Endothelial cell of umbilical vein (primary cell): ENCODE measurements at regions not wholly inside any gene's neighbourhood (a gene's known extent, or its start where the extent isn't known, plus 50 kb on each side); places are given as distances from the start of the nearest gene placed in this dataset.

Source experiments
- BruUV-seq: library from RNA; stranded (reverse); fragments of 400-500 nt; replicated peaks from 2 replicates; lab custom pipeline; 2021; lab: Mats Ljungman, UMichigan
- CTCF ChIA-PET: fragments of 300-600, 350-600 bp; sonication (Branson Sonifier 250); formaldehyde crosslinking; loops from one replicate; lab custom pipeline; 2021; ENCODE audit warnings: antibody characterized with exemption, inconsistent platforms; lab: Charles Lee
- POLR2A ChIA-PET: fragments of 300-600, 350-600 bp; sonication (Branson Sonifier 250); formaldehyde crosslinking; loops from one replicate; lab custom pipeline; 2021; ENCODE audit warnings: antibody characterized with exemption, inconsistent platforms; lab: Charles Lee
- DNase-seq: peaks from one replicate; pipeline ENCODE4 v3.0.0-alpha.2; 2011; ENCODE audit warnings: low read depth, low spot score
- FAIRE-seq: peaks from 2 replicates; lab custom pipeline; 2011; peaks lifted over from hg19 to GRCh38; lab: Jason Lieb, UNC
- H2AFZ ChIP-seq: 2 replicates; pipeline ENCODE4 v1.6.0; 2012; ENCODE audit warnings: low read depth, low read length, control low read depth, inconsistent platforms
- H3K27ac ChIP-seq: 2 replicates; pipeline ENCODE4 v1.5.1; 2011; ENCODE audit warnings: low read depth, mild to moderate bottlenecking, control low read depth, low read length, moderate library complexity; ENCODE audit not compliant: insufficient read depth
- H3K27me3 ChIP-seq, 2 experiments: 2 replicates each; pipeline versions ENCODE4 v1.6.0 to v1.6.1; 2011; ENCODE audit warnings: low read length in 2 of 2, mixed read lengths in 1 of 2; ENCODE audit not compliant: control insufficient read depth in 2 of 2, insufficient read depth in 2 of 2
- H3K36me3 ChIP-seq, 2 experiments: 2 replicates in 1 of 2; 3 replicates in 1 of 2; pipeline ENCODE4 v1.5.1; 2011; ENCODE audit warnings: low read length in 2 of 2, mild to moderate bottlenecking in 1 of 2, moderate library complexity in 1 of 2; ENCODE audit not compliant: control insufficient read depth in 2 of 2, insufficient read depth in 2 of 2; ENCODE audit errors: extremely low read depth in 1 of 2
- H3K4me1 ChIP-seq: 3 replicates; pipeline ENCODE4 v1.5.1; 2011; ENCODE audit warnings: mild to moderate bottlenecking, low read length; ENCODE audit not compliant: control insufficient read depth, insufficient read depth; ENCODE audit errors: extremely low read depth
- H3K4me2 ChIP-seq: 2 replicates; pipeline ENCODE4 v1.6.1; 2011; ENCODE audit warnings: low read length, control low read depth, mixed read lengths; ENCODE audit not compliant: insufficient read depth
- H3K4me3 ChIP-seq, 3 experiments: fragments of 200-600 bp in 1 of 3; sonication (generic), shearing (Covaris generic) in 1 of 3; replicated peaks in 1 of 3; 2 replicates each; pipeline ENCODE4 v1.5.1; 2011 to 2016; ENCODE audit warnings: control low read depth in 3 of 3, low read length in 3 of 3, mild to moderate bottlenecking in 2 of 3, inconsistent platforms in 1 of 3, low read depth in 1 of 3, moderate library complexity in 1 of 3; ENCODE audit not compliant: insufficient read depth in 1 of 3
- H3K79me2 ChIP-seq: 2 replicates; pipeline ENCODE4 v1.6.0; 2012; ENCODE audit warnings: low read length, inconsistent platforms; ENCODE audit not compliant: control insufficient read depth, insufficient read depth
- H3K9ac ChIP-seq: replicated peaks from 2 replicates; pipeline ENCODE3; 2011; ENCODE audit warnings: low read length, control low read depth; ENCODE audit not compliant: insufficient read depth; ENCODE audit errors: extremely low read depth
- H3K9me1 ChIP-seq: replicated peaks from 3 replicates; pipeline ENCODE4 v1.6.0; 2011; ENCODE audit warnings: mild to moderate bottlenecking, low read length; ENCODE audit not compliant: control insufficient read depth, insufficient read depth; ENCODE audit errors: extremely low read depth
- H3K9me3 ChIP-seq: replicated peaks from 2 replicates; pipeline ENCODE4 v1.5.1; 2012; ENCODE audit warnings: low read length, inconsistent platforms; ENCODE audit not compliant: control insufficient read depth, insufficient read depth
- H4K20me1 ChIP-seq: replicated peaks from 2 replicates; pipeline ENCODE3; 2011; ENCODE audit warnings: mild to moderate bottlenecking, low read length; ENCODE audit not compliant: control insufficient read depth, insufficient read depth; ENCODE audit errors: extremely low read depth
- CTCF ChIP-seq, 2 donors: IDR thresholded peaks; 1 replicate in 1 of 2; 2 replicates in 1 of 2; pipeline ENCODE4 v1.5.1; 2011; ENCODE audit warnings: low read length in 2 of 2, mild to moderate bottlenecking in 2 of 2, moderate library complexity in 2 of 2, control low read depth in 1 of 2, inconsistent platforms in 1 of 2, low read depth in 1 of 2; ENCODE audit not compliant: insufficient read depth in 1 of 2; ENCODE audit errors: extremely low read depth in 1 of 2
- EZH2 ChIP-seq: IDR thresholded peaks from 2 replicates; pipeline ENCODE4 v1.6.1; 2012; ENCODE audit warnings: borderline replicate concordance, low read depth, mild to moderate bottlenecking, moderate library complexity, low read length, inconsistent platforms; ENCODE audit not compliant: severe bottlenecking
- FOS ChIP-seq: IDR thresholded peaks from 2 replicates; pipeline ENCODE4 v1.6.1; 2011; ENCODE audit warnings: mild to moderate bottlenecking, low read length, moderate library complexity, borderline replicate concordance; ENCODE audit not compliant: insufficient read depth
- GATA2 ChIP-seq: IDR thresholded peaks from 2 replicates; pipeline ENCODE4 v1.7.0; 2011; ENCODE audit warnings: low read depth, mild to moderate bottlenecking, moderate library complexity, mixed read lengths, low read length; ENCODE audit not compliant: insufficient read length, insufficient read depth
- JUN ChIP-seq: IDR thresholded peaks from 2 replicates; pipeline ENCODE4 v1.6.1; 2011; ENCODE audit warnings: borderline replicate concordance, low read depth; ENCODE audit not compliant: insufficient read length, insufficient read depth
- MYC ChIP-seq: IDR thresholded peaks from one replicate; pipeline ENCODE4 v1.6.1; 2011; ENCODE audit warnings: mild to moderate bottlenecking, low read depth, low read length
- POLR2A ChIP-seq: IDR thresholded peaks from 2 replicates; pipeline ENCODE4 v1.6.1; 2012; ENCODE audit warnings: low read depth, mild to moderate bottlenecking, control low read depth, low read length
- POLR2AphosphoS5 ChIP-seq: IDR thresholded peaks from 2 replicates; pipeline ENCODE4 v1.6.1; 2012; ENCODE audit warnings: low read depth, mild to moderate bottlenecking, control low read depth, low read length, moderate library complexity; ENCODE audit not compliant: insufficient read depth
- dilution Hi-C: fragments of 300-500 bp; cut with MboI; formaldehyde crosslinking; loops from one replicate; pipeline ENCODE4 v1.15.0; 2019; ENCODE audit warnings: low sequenced_read_pairs; ENCODE audit not compliant: extremely low pct_ligation_motif_present
- intact Hi-C: fragments of 100-400 bp; cut with micrococcal nuclease; formaldehyde crosslinking; loops from one replicate; pipeline ENCODE4 v1.10.0; 2022
- TF ChIP-seq, protein P1 (sequence below): IDR thresholded peaks from 2 replicates; pipeline ENCODE4 v1.6.1; 2011; ENCODE audit not compliant: insufficient read depth, insufficient read length

GRCh38 chrX:118216087-118216486 lies 99.5 kb upstream of the KLHL13 start:
- H3K4me2 ChIP-seq = peak overlapping the region; percentile 52
- H4K20me1 ChIP-seq = no peaks in the 10 kb centered on the region
- peak overlapping the region; percentile 63 for H3K9ac ChIP-seq
- ChIA-PET CTCF (interaction anchor here (1.5 kb wide), 1 partner anchor 9 kb away, joined by 4 read pairs; no protein-coding TSS in a partner anchor), POLR2A (interaction anchor here (0.7 kb wide), 1 partner anchor 9 kb away, joined by 4 read pairs; no protein-coding TSS in a partner anchor)
- H3K36me3 ChIP-seq = no peaks in the 10 kb centered on the region
- H3K27ac ChIP-seq = peak overlapping the region; percentile 98
- DNase-seq (peak; percentile 86), FAIRE-seq (no peak)
- no peak for TF ChIP-seq EZH2
- TF ChIP-seq JUN = peak; percentile 26
- no peak for TF ChIP-seq GATA2
- TF ChIP-seq POLR2AphosphoS5 = no peak
- TF ChIP-seq, protein P1, sequence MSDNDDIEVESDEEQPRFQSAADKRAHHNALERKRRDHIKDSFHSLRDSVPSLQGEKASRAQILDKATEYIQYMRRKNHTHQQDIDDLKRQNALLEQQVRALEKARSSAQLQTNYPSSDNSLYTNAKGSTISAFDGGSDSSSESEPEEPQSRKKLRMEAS = no peak
- no peak for TF ChIP-seq MYC
- TF ChIP-seq POLR2A = peak; percentile 12
- TF ChIP-seq CTCF (IDR thresholded peaks at IDR 0.05; ENCODE audit: extremely low read depth in 1 of 2, insufficient read depth in 1 of 2, low read depth in 1 of 2, low read length in 2 of 2) = no peak
- no peak for TF ChIP-seq FOS
- H3K4me1 ChIP-seq = peaks cover 22% of the 10 kb centered on the region
- H3K9me1 ChIP-seq = no peaks in the 10 kb centered on the region
- intact Hi-C loops (loop anchor here (1.0 to 5.0 kb wide), 4 partner anchors 9 to 141 kb away; partner anchors contain the start of gene KLHL13), dilution Hi-C loops (no loop called here)
- H2AFZ ChIP-seq = peak overlapping the region; percentile 42
- peak overlapping the region in 1 of 3 experiments; percentile 26 for H3K4me3 ChIP-seq
- no peaks in the 10 kb centered on the region for H3K9me3 ChIP-seq
- no peaks in the 10 kb centered on the region for H3K79me2 ChIP-seq
- no TSS peak for BruUV-seq
- H3K27me3 ChIP-seq = no peaks in the 10 kb centered on the region
